ENCODE measurements at regions not wholly inside any gene's neighbourhood (a gene's known extent, or its start where the extent isn't known, plus 50 kb on each side); places are given as distances from the start of the nearest gene placed in this dataset.

DNA sequence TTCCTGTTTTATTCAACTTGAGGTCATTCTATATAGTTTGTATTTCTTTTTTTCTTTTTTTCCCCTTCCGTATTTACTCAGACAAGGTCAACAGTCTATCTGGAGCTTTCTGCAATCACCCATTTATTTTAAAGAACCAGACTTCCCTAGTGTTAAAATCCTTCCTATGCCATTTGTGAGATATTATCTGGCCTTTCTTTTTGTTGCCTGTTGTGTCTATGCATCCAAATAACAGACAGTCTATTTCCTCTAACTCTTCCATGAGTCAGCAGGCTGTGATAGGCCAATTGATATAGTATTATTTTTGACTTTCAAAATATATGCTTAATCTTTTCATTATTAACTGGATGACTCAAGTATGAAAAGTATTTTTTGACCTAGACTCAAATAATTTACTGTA, 291.2 kb upstream of the PTPRD start:
- Histone ChIP-seq H3K4me3 (ENCODE audit: low read length in 2 of 2) (no peak overlapping the region), H3K27ac (ENCODE audit: low read depth in 1 of 2, low read length in 2 of 2) (no peak overlapping the region), H3K27me3 (ENCODE audit: control insufficient read depth in 1 of 2, insufficient read depth in 2 of 2, low read length in 1 of 2) (no peaks in the 10 kb centered on the region), H3K4me1 (ENCODE audit: control insufficient read depth in 1 of 2, insufficient read depth in 2 of 2, low read length in 2 of 2) (no peaks in the 10 kb centered on the region), H3K9me3 (ENCODE audit: control insufficient read depth, low read length) (no peaks in the 10 kb centered on the region), H3K36me3 (ENCODE audit: control insufficient read depth in 1 of 2, insufficient read depth in 2 of 2, low read length in 1 of 2) (no peaks in the 10 kb centered on the region)
- no peak for ATAC-seq (ENCODE audit: low FRiP score)
- 19 to 27% methylated on average over 1 of the region's 1 CpG for WGBS, 2 donors
- DNase-seq, result no peak
- intact Hi-C loops (cut with DNase I), result no loop called here

DNA sequence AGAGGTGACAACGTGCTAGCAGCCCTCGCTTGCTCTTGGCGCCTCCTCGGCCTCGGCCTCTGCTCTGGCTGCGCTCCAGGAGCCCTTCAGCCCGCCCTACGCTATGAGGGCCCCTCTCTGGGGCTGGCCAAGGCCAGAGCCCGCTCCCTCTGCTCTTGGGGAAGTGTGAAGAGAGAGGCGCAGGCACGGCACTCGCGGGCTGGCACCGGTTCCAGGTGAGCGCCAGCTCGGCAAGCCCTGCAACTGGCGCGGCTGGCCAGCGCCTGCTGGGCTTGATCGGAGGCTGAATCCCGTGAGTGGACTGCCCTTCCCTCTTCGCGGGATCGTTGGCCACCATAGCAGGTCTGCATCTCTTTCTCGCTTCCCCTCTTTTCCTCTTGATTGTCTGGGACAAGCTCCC, 298.0 kb upstream of the PTPRD start:
- Histone ChIP-seq H3K4me1 (ENCODE audit: control insufficient read depth in 1 of 2, insufficient read depth in 2 of 2, low read length in 2 of 2) (no peaks in the 10 kb centered on the region), H3K36me3 (ENCODE audit: control insufficient read depth in 1 of 2, insufficient read depth in 2 of 2, low read length in 1 of 2) (no peaks in the 10 kb centered on the region), H3K27ac (ENCODE audit: low read depth in 1 of 2, low read length in 2 of 2) (no peak overlapping the region), H3K27me3 (ENCODE audit: control insufficient read depth in 1 of 2, insufficient read depth in 2 of 2, low read length in 1 of 2) (no peaks in the 10 kb centered on the region), H3K9me3 (ENCODE audit: control insufficient read depth, low read length) (peaks cover 2% of the 10 kb centered on the region), H3K4me3 (ENCODE audit: low read length in 2 of 2) (no peak overlapping the region)
- DNase-seq, result peak in 1 of 2 donors; percentile 69
- no peak for ATAC-seq (ENCODE audit: low FRiP score)
- WGBS, 2 donors, result 93 to 95% methylated on average over 24 to 25 of the region's 25 CpGs
- intact Hi-C loops (cut with DNase I), result no loop called here

DNA sequence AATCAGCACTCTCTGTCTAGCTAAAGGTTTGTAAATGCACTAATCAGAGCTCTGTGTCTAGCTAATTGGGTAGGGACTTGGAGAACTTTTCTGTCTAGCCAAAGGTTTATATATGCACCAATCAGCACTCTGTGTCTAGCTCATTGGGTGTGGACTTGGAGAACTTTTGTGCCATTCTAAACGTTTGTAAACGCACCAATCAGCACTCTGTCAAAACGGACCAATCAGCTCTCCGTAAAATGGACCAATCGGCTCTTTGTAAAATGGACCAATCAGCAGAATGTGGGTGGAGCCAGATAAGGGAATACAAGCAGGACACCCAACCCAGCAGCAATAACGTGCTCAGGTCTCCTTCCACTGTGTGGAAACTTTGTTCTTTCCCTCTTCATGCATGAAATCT, 298.6 kb upstream of the PTPRD start:
- Histone ChIP-seq H3K9me3 (ENCODE audit: control insufficient read depth, low read length) (peaks cover 2% of the 10 kb centered on the region), H3K36me3 (ENCODE audit: control insufficient read depth in 1 of 2, insufficient read depth in 2 of 2, low read length in 1 of 2) (no peaks in the 10 kb centered on the region), H3K4me3 (ENCODE audit: low read length in 2 of 2) (no peak overlapping the region), H3K27ac (ENCODE audit: low read depth in 1 of 2, low read length in 2 of 2) (no peak overlapping the region), H3K27me3 (ENCODE audit: control insufficient read depth in 1 of 2, insufficient read depth in 2 of 2, low read length in 1 of 2) (no peaks in the 10 kb centered on the region), H3K4me1 (ENCODE audit: control insufficient read depth in 1 of 2, insufficient read depth in 2 of 2, low read length in 2 of 2) (no peaks in the 10 kb centered on the region)
- 91% methylated on average over 6 of the region's 6 CpGs for WGBS, 2 donors
- no peak for ATAC-seq (ENCODE audit: low FRiP score)
- intact Hi-C loops (cut with DNase I), result no loop called here
- DNase-seq, result no peak

DNA sequence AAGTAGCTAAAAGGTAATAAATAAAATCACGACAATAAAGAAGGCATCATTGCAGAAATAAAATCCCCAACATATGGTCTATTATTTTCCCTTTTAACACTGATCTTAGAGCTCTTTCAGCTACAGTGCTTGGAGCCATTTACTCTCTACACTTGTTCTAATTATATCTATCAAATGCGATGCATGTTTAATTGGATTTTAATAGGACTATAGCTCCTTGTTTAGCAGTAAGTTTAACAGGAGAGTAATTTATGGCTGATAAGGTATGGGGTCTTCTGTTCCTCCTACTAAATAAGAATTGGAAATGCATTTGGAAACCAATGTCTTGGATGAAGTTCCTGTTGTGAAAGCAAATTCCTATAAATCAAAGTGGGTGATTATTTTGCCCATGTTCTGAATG, 304.2 kb upstream of the PTPRD start:
- no peak for ATAC-seq (ENCODE audit: low FRiP score)
- intact Hi-C loops (cut with DNase I), result no loop called here

DNA sequence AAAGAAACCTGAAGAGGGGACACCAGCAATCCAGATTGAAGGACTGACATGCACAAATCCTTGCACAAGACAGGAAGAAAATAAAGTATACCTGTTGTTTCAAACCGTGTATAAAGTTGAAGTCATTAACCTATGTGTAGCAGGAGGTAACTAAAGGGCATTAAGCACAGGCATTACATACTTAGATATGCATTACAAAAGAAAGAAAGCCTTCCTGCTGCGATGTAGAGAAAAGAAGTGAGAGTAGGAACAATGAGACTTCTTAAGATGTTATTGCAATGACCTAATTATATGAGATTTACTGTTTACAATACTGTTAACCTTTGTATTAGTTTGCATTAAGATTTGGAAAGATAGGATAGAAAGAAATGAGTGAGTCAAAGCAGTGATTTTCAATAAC, 308.9 kb upstream of the PTPRD start:
- Histone ChIP-seq H3K36me3 (ENCODE audit: control insufficient read depth in 1 of 2, insufficient read depth in 2 of 2, low read length in 1 of 2) (no peaks in the 10 kb centered on the region), H3K27ac (ENCODE audit: low read depth in 1 of 2, low read length in 2 of 2) (no peak overlapping the region), H3K9me3 (ENCODE audit: control insufficient read depth, low read length) (no peaks in the 10 kb centered on the region), H3K4me1 (ENCODE audit: control insufficient read depth in 1 of 2, insufficient read depth in 2 of 2, low read length in 2 of 2) (no peaks in the 10 kb centered on the region), H3K27me3 (ENCODE audit: control insufficient read depth in 1 of 2, insufficient read depth in 2 of 2, low read length in 1 of 2) (no peaks in the 10 kb centered on the region), H3K4me3 (ENCODE audit: low read length in 2 of 2) (no peak overlapping the region)
- 15 to 17% methylated on average over 2 of the region's 2 CpGs for WGBS, 2 donors
- DNase-seq (no peak), ATAC-seq (ENCODE audit: low FRiP score) (no peak)
- intact Hi-C loops (cut with DNase I), result no loop called here

More for the DNA sequence above, 304.2 kb upstream of the PTPRD start:
- no peak for DNase-seq
- 84 to 88% methylated on average over 2 of the region's 2 CpGs for WGBS, 2 donors
- no peak overlapping the region for H3K4me3 ChIP-seq (ENCODE audit: low read length in 2 of 2)
- H3K9me3 ChIP-seq (ENCODE audit: control insufficient read depth, low read length), result no peaks in the 10 kb centered on the region
- H3K27ac ChIP-seq (ENCODE audit: low read depth in 1 of 2, low read length in 2 of 2), result no peak overlapping the region
- H3K4me1 ChIP-seq (ENCODE audit: control insufficient read depth in 1 of 2, insufficient read depth in 2 of 2, low read length in 2 of 2), result no peaks in the 10 kb centered on the region
- no peaks in the 10 kb centered on the region for H3K27me3 ChIP-seq (ENCODE audit: control insufficient read depth in 1 of 2, insufficient read depth in 2 of 2, low read length in 1 of 2)
- H3K36me3 ChIP-seq (ENCODE audit: control insufficient read depth in 1 of 2, insufficient read depth in 2 of 2, low read length in 1 of 2), result no peaks in the 10 kb centered on the region

DNA sequence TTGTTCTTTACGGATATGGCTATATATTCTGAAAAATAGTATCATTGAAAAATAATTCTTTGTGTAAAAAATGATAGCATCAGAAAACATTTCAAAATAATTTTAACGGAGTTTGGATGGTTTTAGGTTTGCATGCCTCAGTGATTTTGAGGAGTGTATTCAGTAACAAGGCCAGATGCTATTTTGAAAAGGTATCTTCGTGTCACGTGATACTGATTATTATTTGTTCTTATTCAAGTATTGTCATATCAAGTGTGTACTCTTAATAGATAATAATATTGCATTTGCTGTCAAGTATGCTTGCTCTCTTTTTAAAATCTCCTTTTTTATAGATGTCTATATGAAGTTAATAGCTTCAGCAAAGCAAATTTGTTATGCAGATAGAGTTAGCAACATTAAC, 313.1 kb upstream of the PTPRD start:
- DNase-seq (no peak), ATAC-seq (ENCODE audit: low FRiP score) (no peak)
- WGBS, 2 donors, result 67 to 68% methylated on average over 4 of the region's 4 CpGs
- no peak overlapping the region for H3K27ac ChIP-seq (ENCODE audit: low read depth in 1 of 2, low read length in 2 of 2)
- no peak overlapping the region for H3K4me3 ChIP-seq (ENCODE audit: low read length in 2 of 2)
- H3K9me3 ChIP-seq (ENCODE audit: control insufficient read depth, low read length), result no peaks in the 10 kb centered on the region
- intact Hi-C loops (cut with DNase I), result no loop called here
- no peaks in the 10 kb centered on the region for H3K27me3 ChIP-seq (ENCODE audit: control insufficient read depth in 1 of 2, insufficient read depth in 2 of 2, low read length in 1 of 2)
- no peaks in the 10 kb centered on the region for H3K36me3 ChIP-seq (ENCODE audit: control insufficient read depth in 1 of 2, insufficient read depth in 2 of 2, low read length in 1 of 2)
- H3K4me1 ChIP-seq (ENCODE audit: control insufficient read depth in 1 of 2, insufficient read depth in 2 of 2, low read length in 2 of 2), result no peaks in the 10 kb centered on the region

DNA sequence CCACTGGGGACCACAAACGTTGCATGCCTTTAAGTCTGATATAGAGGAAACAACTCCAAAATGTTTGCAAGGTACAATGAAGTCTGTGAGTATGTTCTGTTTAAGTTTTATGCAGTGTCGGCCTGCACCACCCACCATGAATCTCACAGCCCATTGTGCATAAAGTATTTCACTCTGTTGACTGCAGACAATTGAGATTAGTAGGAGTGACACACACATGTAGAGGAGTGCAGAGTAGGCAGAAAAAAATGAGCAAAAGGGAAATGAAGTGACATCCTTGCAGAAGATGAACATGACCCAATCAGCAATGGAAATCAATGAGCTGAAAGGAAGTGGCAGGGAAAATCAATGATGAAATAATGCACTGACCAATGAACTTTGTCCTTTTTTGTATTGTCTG, 315.6 kb upstream of the PTPRD start:
- Histone ChIP-seq H3K4me1 (ENCODE audit: control insufficient read depth in 1 of 2, insufficient read depth in 2 of 2, low read length in 2 of 2) (no peaks in the 10 kb centered on the region), H3K36me3 (ENCODE audit: control insufficient read depth in 1 of 2, insufficient read depth in 2 of 2, low read length in 1 of 2) (no peaks in the 10 kb centered on the region), H3K27me3 (ENCODE audit: control insufficient read depth in 1 of 2, insufficient read depth in 2 of 2, low read length in 1 of 2) (no peaks in the 10 kb centered on the region), H3K27ac (ENCODE audit: low read depth in 1 of 2, low read length in 2 of 2) (no peak overlapping the region), H3K4me3 (ENCODE audit: low read length in 2 of 2) (no peak overlapping the region), H3K9me3 (ENCODE audit: control insufficient read depth, low read length) (no peaks in the 10 kb centered on the region)
- intact Hi-C loops (cut with DNase I), result no loop called here
- 67 to 71% methylated on average over 2 of the region's 2 CpGs for WGBS, 2 donors
- DNase-seq (no peak), ATAC-seq (ENCODE audit: low FRiP score) (no peak)

DNA sequence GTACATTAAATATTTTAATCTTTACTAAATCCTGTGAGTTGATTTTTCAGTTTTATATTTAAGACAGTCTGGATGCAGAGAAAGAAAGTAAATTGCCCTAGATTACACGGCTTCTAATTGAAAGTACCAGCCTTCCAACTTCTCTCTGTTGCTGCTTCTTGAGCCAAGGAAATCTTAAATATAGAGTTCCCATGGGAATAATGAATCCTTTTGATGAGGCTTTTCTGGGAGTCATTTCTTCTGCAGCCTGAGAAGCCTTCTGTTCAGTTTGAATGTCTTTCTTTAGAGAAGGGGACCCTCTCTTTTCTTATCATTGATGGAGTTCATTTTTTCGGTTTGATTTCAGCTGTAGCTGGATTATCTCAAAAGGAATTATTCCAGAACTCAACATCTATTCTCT, 317.3 kb upstream of the PTPRD start:
- no peak overlapping the region for H3K4me3 ChIP-seq (ENCODE audit: low read length in 2 of 2)
- no peaks in the 10 kb centered on the region for H3K4me1 ChIP-seq (ENCODE audit: control insufficient read depth in 1 of 2, insufficient read depth in 2 of 2, low read length in 2 of 2)
- no peaks in the 10 kb centered on the region for H3K9me3 ChIP-seq (ENCODE audit: control insufficient read depth, low read length)
- H3K27me3 ChIP-seq (ENCODE audit: control insufficient read depth in 1 of 2, insufficient read depth in 2 of 2, low read length in 1 of 2), result no peaks in the 10 kb centered on the region
- H3K27ac ChIP-seq (ENCODE audit: low read depth in 1 of 2, low read length in 2 of 2), result no peak overlapping the region
- ATAC-seq (ENCODE audit: low FRiP score) (no peak), DNase-seq (no peak)
- no peaks in the 10 kb centered on the region for H3K36me3 ChIP-seq (ENCODE audit: control insufficient read depth in 1 of 2, insufficient read depth in 2 of 2, low read length in 1 of 2)
- intact Hi-C loops (cut with DNase I), result no loop called here
- WGBS, 2 donors, result 22 to 40% methylated on average over 2 of the region's 2 CpGs

DNA sequence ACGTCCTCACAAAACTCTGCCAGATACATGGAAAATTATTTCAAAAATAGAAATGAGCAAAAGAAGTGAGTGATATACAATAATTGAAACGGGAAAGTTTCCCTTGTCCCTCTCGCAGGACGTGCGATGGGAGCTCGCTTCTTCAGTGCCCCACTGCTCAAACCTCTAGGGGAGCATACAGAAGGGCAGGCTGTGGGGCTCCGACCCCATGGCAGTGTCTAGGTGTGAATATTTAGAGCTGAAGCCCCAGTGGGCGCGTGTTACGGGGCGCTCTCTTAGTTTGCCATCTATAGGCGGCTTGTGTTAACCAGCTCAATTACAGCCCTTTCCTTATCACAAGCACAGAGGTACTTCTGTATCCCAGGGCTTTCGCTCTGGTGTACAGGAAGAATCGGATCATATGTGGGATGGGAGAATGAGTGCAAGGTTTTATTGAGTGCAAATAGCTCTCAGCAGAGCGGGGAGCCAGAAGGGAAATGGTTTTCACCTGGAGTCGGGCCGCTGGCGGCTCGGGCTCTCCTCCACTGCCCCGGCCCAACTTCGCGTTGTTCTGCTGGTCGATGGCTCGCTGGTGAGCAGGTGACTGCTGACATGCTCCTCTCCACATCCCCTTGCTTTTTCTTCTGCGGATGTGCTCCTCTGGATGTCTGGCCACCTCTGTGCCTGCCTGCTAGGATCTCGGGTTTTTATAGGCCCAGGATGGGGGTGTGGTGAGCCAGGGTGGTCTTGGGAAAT, 334.0 kb upstream of the PTPRD start:
- Histone ChIP-seq H3K4me1 (ENCODE audit: control insufficient read depth in 1 of 2, insufficient read depth in 2 of 2, low read length in 2 of 2) (no peaks in the 10 kb centered on the region), H3K27me3 (ENCODE audit: control insufficient read depth in 1 of 2, insufficient read depth in 2 of 2, low read length in 1 of 2) (no peaks in the 10 kb centered on the region), H3K9me3 (ENCODE audit: control insufficient read depth, low read length) (no peaks in the 10 kb centered on the region), H3K27ac (ENCODE audit: low read depth in 1 of 2, low read length in 2 of 2) (no peak overlapping the region), H3K36me3 (ENCODE audit: control insufficient read depth in 1 of 2, insufficient read depth in 2 of 2, low read length in 1 of 2) (no peaks in the 10 kb centered on the region), H3K4me3 (ENCODE audit: low read length in 2 of 2) (no peak overlapping the region)
- peak in 1 of 2 donors; percentile 33 for DNase-seq
- WGBS, 2 donors, result 87 to 88% methylated on average over 26 of the region's 26 CpGs
- intact Hi-C loops (cut with DNase I), result no loop called here
- ATAC-seq (ENCODE audit: low FRiP score), result no peak
